A549 (cell line): ENCODE measurements at regions not wholly inside any gene's neighbourhood (a gene's known extent, or its start where the extent isn't known, plus 50 kb on each side); places are given as distances from the start of the nearest gene placed in this dataset.

ENCODE experiments used
- ATAC-seq, 2 experiments: fragments of 200-7000 bp in 1 of 2; fragments of >200 bp in 1 of 2; cut with Nextera tagmentation in 1 of 2; cut with Tn5 transposase in 1 of 2; 3 replicates each; pipeline versions ENCODE4 v1.8.0 to v1.9.1; 2018 to 2020; ENCODE audit warnings: mild to moderate bottlenecking in 1 of 2, moderate library complexity in 1 of 2
- CTCF ChIA-PET: fragments of 300-600 bp; sonication (Branson Sonifier 250); formaldehyde crosslinking; extraction: SDS; loops from one replicate; lab custom pipeline; 2021; ENCODE audit warnings: antibody characterized with exemption, inconsistent platforms; lab: Yijun Ruan, JAX
- POLR2A ChIA-PET: fragments of 350-600 bp; formaldehyde crosslinking; extraction: SDS; loops from one replicate; lab custom pipeline; 2021; ENCODE audit warnings: antibody characterized with exemption, inconsistent platforms; lab: Yijun Ruan, JAX
- DNase-seq, 2 experiments: peaks; one replicate each; pipeline versions ENCODE4 v3.0.0 to v3.0.0-alpha.2; 2011 to 2016; ENCODE audit warnings: low read depth in 1 of 2, low spot score in 1 of 2
- FAIRE-seq: peaks from 2 replicates; lab custom pipeline; 2011; peaks lifted over from hg19 to GRCh38; lab: Jason Lieb, UNC
- H3K27ac ChIP-seq, 2 experiments: fragments of >200 bp; sonication (Bioruptor Twin); formaldehyde crosslinking; 3 replicates each; pipeline ENCODE4 v1.5.1; 2016 to 2017
- H3K4me1 ChIP-seq: fragments of >200 bp; sonication (Bioruptor Twin); formaldehyde crosslinking; 3 replicates; pipeline ENCODE4 v1.6.1; 2016
- H3K4me2 ChIP-seq: fragments of >200 bp; sonication (Bioruptor Twin); formaldehyde crosslinking; 3 replicates; pipeline ENCODE4 v1.6.1; 2016
- H3K4me3 ChIP-seq: fragments of >200 bp; sonication (Bioruptor Twin); formaldehyde crosslinking; 3 replicates; pipeline ENCODE4 v1.5.1; 2016
- H3K9me3 ChIP-seq: fragments of >200 bp; sonication (Bioruptor Twin); formaldehyde crosslinking; 3 replicates; pipeline ENCODE4 v1.6.1; 2016
- CEBPB ChIP-seq, 2 experiments: fragments of >200 bp in 1 of 2; sonication (Bioruptor Twin) in 1 of 2; formaldehyde crosslinking in 1 of 2; IDR thresholded peaks; 2 replicates each; pipeline ENCODE4 v1.6.1; 2012 to 2016
- CHD2 ChIP-seq: fragments of 150-350 bp; IDR thresholded peaks from 2 replicates; pipeline ENCODE4 v1.6.1; 2014; ENCODE audit warnings: low read length; ENCODE audit not compliant: partially characterized antibody
- CHD4 ChIP-seq: fragments of 200-600 bp; sonication (generic); IDR thresholded peaks from 2 replicates; pipeline ENCODE4 v1.6.1; 2016; ENCODE audit warnings: antibody characterized with exemption, mild to moderate bottlenecking, borderline replicate concordance
- E2F6 ChIP-seq: IDR thresholded peaks from 2 replicates; pipeline ENCODE4 v1.6.1; 2012; ENCODE audit warnings: low read depth, borderline replicate concordance
- ELK1 ChIP-seq: fragments of 150-350 bp; IDR thresholded peaks from 2 replicates; pipeline ENCODE4 v1.6.1; 2014; ENCODE audit warnings: low read depth, mild to moderate bottlenecking, low read length
- FOSB ChIP-seq: fragments of 250-450 bp; sonication (Bioruptor Pico); IDR thresholded peaks from 2 replicates; pipeline ENCODE4 v1.5.0; 2020; ENCODE audit warnings: mild to moderate bottlenecking, moderate library complexity
- FOSL2 ChIP-seq, 2 experiments: fragments of 450-650 bp in 1 of 2; fragments of >200 bp in 1 of 2; sonication (Bioruptor Twin) in 1 of 2; formaldehyde crosslinking; IDR thresholded peaks; 2 replicates each; pipeline versions ENCODE4 v1.5.0 to v1.6.1; 2016 to 2020; ENCODE audit warnings: mild to moderate bottlenecking in 1 of 2, moderate library complexity in 1 of 2
- GATA3 ChIP-seq: IDR thresholded peaks from 2 replicates; pipeline ENCODE4 v1.6.1; 2012; ENCODE audit warnings: borderline replicate concordance
- HDAC2 ChIP-seq: fragments of 200-600 bp; sonication (generic); IDR thresholded peaks from 2 replicates; pipeline ENCODE4 v1.6.1; 2016
- HES2 ChIP-seq: fragments of >200 bp; sonication (Bioruptor Twin); formaldehyde crosslinking; IDR thresholded peaks from 2 replicates; pipeline ENCODE4 v1.6.1; 2016
- HEYL ChIP-seq: fragments of 250-450 bp; sonication (Bioruptor Pico); IDR thresholded peaks from 2 replicates; pipeline ENCODE4 v1.8.0; 2021; ENCODE audit warnings: mild to moderate bottlenecking, moderate library complexity
- HMGXB4 ChIP-seq: fragments of 250-450 bp; sonication (Bioruptor Pico); IDR thresholded peaks from 2 replicates; pipeline ENCODE4 v1.5.0; 2021; ENCODE audit warnings: mild to moderate bottlenecking, moderate library complexity, borderline replicate concordance
- HOXB5 ChIP-seq: fragments of 250-450 bp; sonication (Bioruptor Pico); IDR thresholded peaks from 2 replicates; pipeline ENCODE4 v1.5.0; 2020; ENCODE audit warnings: mild to moderate bottlenecking, moderate library complexity
- KDM5A ChIP-seq: fragments of 200-600 bp; sonication (generic); IDR thresholded peaks from 2 replicates; pipeline ENCODE4 v1.6.1; 2016; ENCODE audit warnings: antibody characterized with exemption, mild to moderate bottlenecking
- MAZ ChIP-seq: fragments of 150-350 bp; IDR thresholded peaks from 2 replicates; pipeline ENCODE4 v1.6.1; 2014; ENCODE audit warnings: antibody characterized with exemption, low read depth, low read length, borderline replicate concordance
- NFE2L2 ChIP-seq: fragments of 150-350 bp; conservative IDR thresholded peaks from 2 replicates; pipeline ENCODE4 v1.6.1; 2014; ENCODE audit warnings: low read length
- PBX3 ChIP-seq: IDR thresholded peaks from 2 replicates; pipeline ENCODE4 v1.6.1; 2012
- PHF8 ChIP-seq: fragments of 200-600 bp; sonication (generic); IDR thresholded peaks from 2 replicates; pipeline ENCODE4 v1.6.1; 2016; ENCODE audit warnings: low read depth, mild to moderate bottlenecking, antibody characterized with exemption, moderate library complexity, borderline replicate concordance
- POLR2A ChIP-seq: IDR thresholded peaks from 2 replicates; pipeline ENCODE4 v1.6.1; 2012; ENCODE audit warnings: mild to moderate bottlenecking, low read length
- RARB ChIP-seq: fragments of 250-450 bp; sonication (Bioruptor Pico); IDR thresholded peaks from 2 replicates; pipeline ENCODE4 v1.8.0; 2021; ENCODE audit warnings: mild to moderate bottlenecking, moderate library complexity
- RFX5 ChIP-seq: fragments of 450-650 bp; IDR thresholded peaks from 2 replicates; pipeline ENCODE4 v1.7.1; 2014; ENCODE audit warnings: antibody characterized with exemption, mild to moderate bottlenecking, moderate library complexity
- SMC3 ChIP-seq: fragments of >200 bp; sonication (Bioruptor Twin); formaldehyde crosslinking; IDR thresholded peaks from 3 replicates; pipeline ENCODE4 v1.6.1; 2018; ENCODE audit warnings: inconsistent platforms
- ZSCAN20 ChIP-seq: fragments of 250-450 bp; sonication (Bioruptor Pico); IDR thresholded peaks from 2 replicates; pipeline ENCODE4 v1.8.0; 2022; ENCODE audit warnings: mild to moderate bottlenecking, moderate library complexity
- WGBS: methylation state at CpG from one replicate; pipeline ENCODE4 v1.1.6; 2017; ENCODE audit errors: missing lambda C conversion rate; 5-methylcytosine and 5-hydroxymethylcytosine counted together

GRCh38 chr3:145055375-145056076 is 1083.9 kb downstream of the DIPK2A start (continued):
- TF ChIP-seq HMGXB4 (CRISPR knock-in tag) = no peak
- TF ChIP-seq HOXB5 = no peak
- no peak for TF ChIP-seq ZSCAN20
- no peak for TF ChIP-seq RFX5

- DNase-seq (no peak), FAIRE-seq (no peak), ATAC-seq (no peak)
- TF ChIP-seq GATA3 = no peak
- TF ChIP-seq FOSL2 (IDR thresholded peaks at IDR 0.05) = no peak
- no peak for TF ChIP-seq FOSL2 (CRISPR knock-in tag; IDR thresholded peaks at IDR 0.05)
- TF ChIP-seq HEYL = no peak
- no peak overlapping the region for H3K27ac ChIP-seq
- no peaks in the 10 kb centered on the region for H3K4me1 ChIP-seq
- 21% methylated on average over 1 of the region's 1 CpG for WGBS
- no peak overlapping the region for H3K4me2 ChIP-seq
- H3K9me3 ChIP-seq = no peaks in the 10 kb centered on the region
- ChIA-PET CTCF (no interaction called here), POLR2A (no interaction called here)
- H3K4me3 ChIP-seq = no peak overlapping the region
These were observed 1086.9 kb downstream of the DIPK2A start for GRCh38 chr3:145058483-145058882.

GRCh38 chr3:145063616-145064015 is 1092.0 kb downstream of the DIPK2A start:
- ChIA-PET CTCF (no interaction called here), POLR2A (no interaction called here)
- H3K4me3 ChIP-seq = no peak overlapping the region
- DNase-seq = no peak
- WGBS = 5% methylated on average over 5 of the region's 5 CpGs
- FAIRE-seq = no peak
- H3K9me3 ChIP-seq = no peaks in the 10 kb centered on the region
- H3K4me2 ChIP-seq = no peak overlapping the region
- H3K4me1 ChIP-seq = no peaks in the 10 kb centered on the region
- ATAC-seq = no peak
- no peak overlapping the region for H3K27ac ChIP-seq
- TF ChIP-seq NFE2L2 = no peak
- no peak for TF ChIP-seq SMC3
- TF ChIP-seq HDAC2 = no peak
- TF ChIP-seq KDM5A = no peak
- TF ChIP-seq RARB (CRISPR knock-in tag) = no peak
- TF ChIP-seq MAZ = no peak
- no peak for TF ChIP-seq CEBPB (IDR thresholded peaks at IDR 0.05)
- TF ChIP-seq POLR2A = no peak
- no peak for TF ChIP-seq FOSL2 (IDR thresholded peaks at IDR 0.05)
- no peak for TF ChIP-seq FOSL2 (CRISPR knock-in tag; IDR thresholded peaks at IDR 0.05)
- no peak for TF ChIP-seq RFX5
- TF ChIP-seq PHF8 = no peak
- no peak for TF ChIP-seq HES2
- TF ChIP-seq HOXB5 = no peak
- no peak for TF ChIP-seq CHD2
- TF ChIP-seq CHD4 = no peak
- no peak for TF ChIP-seq ZSCAN20

GRCh38 chr3:145070795-145071194 is 1090.2 kb downstream of the PLOD2 start:
- no peak for FAIRE-seq
- no peak for DNase-seq
- ChIA-PET CTCF (no interaction called here), POLR2A (no interaction called here)
- Histone ChIP-seq H3K4me1 (no peaks in the 10 kb centered on the region), H3K27ac (no peak overlapping the region), H3K4me2 (no peak overlapping the region), H3K9me3 (no peaks in the 10 kb centered on the region; the same call in 2 of the 3 replicates), H3K4me3 (no peak overlapping the region)
- TF ChIP-seq PBX3 = no peak
- TF ChIP-seq CHD2 = no peak
- no peak for TF ChIP-seq RARB (CRISPR knock-in tag)
- no peak for TF ChIP-seq GATA3
- TF ChIP-seq ELK1 = no peak
- TF ChIP-seq CEBPB (IDR thresholded peaks at IDR 0.05) = no peak
- TF ChIP-seq PHF8 = no peak
- TF ChIP-seq ZSCAN20 = no peak
- TF ChIP-seq HES2 = no peak
- TF ChIP-seq FOSB = no peak
- TF ChIP-seq HOXB5 = no peak
- TF ChIP-seq HEYL = no peak
- no peak for TF ChIP-seq HMGXB4 (CRISPR knock-in tag)
- no peak for TF ChIP-seq E2F6
- WGBS = 56% methylated on average over 2 of the region's 2 CpGs
- ATAC-seq = no peak
